Ureter (tissue), 1 donor: ENCODE measurements at regions not wholly inside any gene's neighbourhood (a gene's known extent, or its start where the extent isn't known, plus 50 kb on each side); places are given as distances from the start of the nearest gene placed in this dataset.

Source experiments
- DNase-seq: peaks from one replicate; pipeline ENCODE4 v3.0.0-alpha.2; 2020; ENCODE audit warnings: low spot score
- donor health status: DM: yes; HTN: yes; CAD: no.

GRCh38 chr2:7930800-7931635 lies 750.8 kb upstream of the ID2 start:
- no peak for DNase-seq

DNA sequence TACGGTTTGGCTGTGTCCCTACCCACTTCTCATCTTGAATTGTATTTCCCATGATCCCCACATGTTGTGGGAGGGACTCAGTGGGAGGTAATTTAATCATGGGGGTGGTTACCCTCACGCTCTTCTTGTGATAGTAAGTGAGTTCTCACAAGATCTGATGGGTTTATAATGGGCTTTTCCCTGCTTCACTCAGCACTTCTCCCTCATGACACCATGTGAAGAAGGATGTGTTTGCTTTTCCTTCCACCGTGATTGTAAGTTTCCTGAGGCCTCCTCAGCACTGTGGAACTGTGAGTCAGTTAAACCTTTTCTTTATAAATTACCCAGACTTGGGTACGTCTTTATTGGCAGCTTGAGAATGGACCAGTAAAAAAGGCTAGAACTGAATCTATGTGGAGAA lies 750.0 kb upstream of the ID2 start:
- DNase-seq, result no peak

- no peak for DNase-seq
Observed at GRCh38 chr2:7933672-7934071, 748.2 kb upstream of the ID2 start.

DNA sequence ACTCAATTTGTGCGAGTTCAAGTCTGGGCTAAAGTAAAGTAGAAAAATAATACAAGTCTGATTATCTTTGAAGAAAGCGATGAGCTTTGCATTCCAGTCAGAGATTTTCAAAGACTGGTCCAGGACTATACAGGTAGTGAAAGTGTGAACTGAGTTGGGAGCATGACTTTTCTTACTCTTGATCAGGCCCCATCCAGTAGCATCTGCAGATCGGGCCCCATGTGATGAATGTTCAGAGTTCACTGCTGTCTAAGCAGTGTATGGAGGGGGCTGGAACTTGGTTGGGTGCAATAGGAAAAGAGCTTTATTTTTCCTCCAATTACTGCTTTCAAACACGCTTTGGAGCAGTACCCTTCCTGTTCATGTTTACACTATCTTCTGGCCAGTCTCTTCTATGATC lies 747.4 kb upstream of the ID2 start:
- no peak for DNase-seq

- no peak for DNase-seq
Observed at GRCh38 chr2:7937082-7937481, 744.8 kb upstream of the ID2 start.

DNA sequence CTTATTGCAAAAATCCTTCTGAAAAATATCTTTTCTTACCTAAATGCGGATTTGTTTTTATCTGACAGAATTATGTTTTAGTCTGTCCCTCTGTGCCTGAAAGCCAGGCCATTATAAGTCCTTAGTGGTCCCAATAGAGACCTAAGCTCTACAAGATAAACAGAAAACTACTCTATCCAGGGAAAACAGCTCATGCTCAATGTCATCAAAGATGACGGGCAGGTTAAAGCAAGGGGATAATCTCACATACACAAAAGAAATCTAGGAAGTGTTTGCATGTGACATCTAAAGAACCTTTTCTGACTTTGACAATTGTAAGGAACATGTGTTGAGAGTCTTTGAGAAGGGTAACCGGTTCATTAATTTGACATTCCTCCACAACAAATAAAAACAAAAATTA lies 741.1 kb upstream of the ID2 start:
- no peak for DNase-seq

DNA sequence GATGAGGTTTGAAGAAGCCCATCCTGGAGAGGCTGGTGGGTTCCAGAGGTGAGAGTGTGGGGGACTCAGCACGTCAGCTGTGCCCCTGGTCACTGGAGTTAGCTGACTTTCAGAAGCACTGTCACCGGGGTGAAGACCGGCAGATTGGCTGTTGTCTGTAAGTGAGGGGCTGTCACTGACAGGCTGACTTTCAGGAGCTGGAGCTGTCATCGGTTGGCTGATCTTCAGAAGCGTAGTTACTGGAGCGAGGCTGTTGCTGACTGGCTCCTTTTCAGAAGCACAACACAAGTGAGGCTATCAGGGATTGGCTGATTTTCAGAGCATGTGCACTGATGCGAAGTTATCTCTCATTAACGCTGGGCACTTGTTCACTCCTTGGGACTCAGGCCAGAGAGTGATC lies 738.4 kb upstream of the ID2 start:
- no peak for DNase-seq

- no peak for DNase-seq
Observed at GRCh38 chr2:7945026-7945425, 736.8 kb upstream of the ID2 start.

DNA sequence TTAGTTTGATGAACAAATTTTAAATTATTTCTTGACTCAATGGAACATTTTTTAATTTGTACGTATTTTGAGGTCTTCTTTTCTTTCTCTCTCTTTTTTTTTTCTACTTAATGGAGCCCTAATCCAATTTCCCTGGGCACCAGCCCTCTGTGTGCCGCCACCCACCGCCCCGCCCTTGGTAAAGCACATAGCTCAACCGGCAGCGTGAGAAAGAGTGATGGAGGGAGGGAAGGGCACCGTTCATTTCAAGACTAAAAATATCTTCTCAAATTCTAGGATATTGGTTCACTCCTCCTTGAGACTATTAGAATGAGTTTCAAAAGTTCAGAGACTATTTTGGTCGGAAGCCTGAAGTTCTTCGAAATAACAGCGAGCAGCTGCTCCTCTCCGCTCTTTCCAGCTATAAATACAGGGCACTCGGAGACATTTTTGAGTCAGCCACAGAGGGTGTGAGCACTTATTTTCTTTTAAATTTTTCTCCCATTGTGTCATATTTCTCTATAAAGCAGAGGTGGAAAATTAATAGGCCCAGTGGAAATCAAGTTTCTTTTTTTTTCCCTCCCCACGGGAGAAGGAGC lies 731.7 kb upstream of the ID2 start:
- no peak for DNase-seq

DNA sequence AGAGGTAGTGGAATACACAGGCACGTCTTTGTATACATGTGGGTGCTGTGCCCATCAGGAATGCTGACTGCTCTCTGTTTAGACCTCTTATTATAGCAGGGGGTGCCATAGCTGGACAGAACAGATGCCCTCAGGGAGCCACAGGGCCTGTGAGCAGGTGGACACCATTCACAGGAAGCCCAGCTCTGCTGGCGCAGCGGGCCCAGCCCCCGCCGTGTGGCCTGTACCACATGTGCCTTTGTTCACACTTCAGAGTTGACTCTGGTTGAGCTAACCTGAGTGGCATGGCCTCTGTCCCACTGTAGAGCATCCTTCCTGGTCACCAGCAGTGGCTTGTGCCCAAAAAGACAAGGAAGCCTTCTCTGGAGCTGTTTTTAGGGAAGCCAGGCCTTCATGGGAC lies 730.9 kb upstream of the ID2 start:
- DNase-seq, result no peak

DNA sequence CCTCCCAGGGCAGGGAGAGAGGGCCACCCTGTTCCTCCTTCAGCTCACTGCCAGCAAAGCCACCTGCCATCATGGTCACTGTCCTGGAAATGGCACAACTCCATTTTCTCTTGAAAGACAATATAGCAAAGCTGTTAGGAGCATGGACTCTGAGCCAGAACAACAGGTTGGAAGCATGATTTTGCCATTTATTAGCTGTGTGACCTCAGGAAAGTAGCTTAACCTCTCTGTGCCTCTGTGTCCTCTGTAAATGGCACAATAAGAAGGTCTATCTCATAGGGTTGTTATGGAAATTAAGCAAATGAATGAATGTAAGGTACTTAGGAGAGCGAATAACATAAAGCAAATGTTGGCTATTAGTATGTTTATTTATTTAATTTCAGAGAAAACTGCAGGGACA lies 730.4 kb upstream of the ID2 start:
- no peak for DNase-seq

DNA sequence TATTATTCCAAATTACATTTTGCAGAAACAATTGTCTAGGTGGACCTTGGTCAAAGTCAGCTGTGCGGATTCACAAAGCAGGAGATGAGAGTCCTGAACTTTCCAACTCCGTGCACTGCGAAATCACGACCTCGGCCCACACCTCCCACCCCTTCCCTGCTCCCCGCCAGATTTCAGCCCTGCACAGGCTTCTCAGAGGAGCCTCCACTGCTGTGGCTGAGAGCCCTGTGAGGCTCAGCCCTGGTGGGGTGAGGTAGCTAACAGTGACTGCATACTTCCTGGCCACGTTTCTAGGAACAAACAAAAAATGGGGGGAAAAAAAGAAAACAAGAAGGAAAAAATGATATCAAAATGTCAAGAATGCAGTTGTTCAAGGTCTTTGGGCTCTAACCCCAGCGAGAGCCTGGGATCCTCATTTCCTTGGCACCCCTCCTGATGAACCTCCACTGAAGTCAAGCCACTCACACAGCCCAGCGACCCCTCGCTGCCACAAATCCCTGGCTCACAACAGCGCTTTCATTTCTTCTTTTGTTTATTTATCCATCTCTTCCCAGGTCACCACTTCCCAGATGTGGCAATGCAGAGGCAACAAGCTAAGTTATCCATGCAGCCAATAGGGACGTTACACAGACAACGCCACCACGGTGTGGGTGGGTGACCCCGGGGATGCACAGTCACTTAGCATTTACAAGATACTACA lies 729.7 kb upstream of the ID2 start:
- DNase-seq, result no peak

GRCh38 chr2:7953195-7953594 lies 728.7 kb upstream of the ID2 start:
- no peak for DNase-seq

DNA sequence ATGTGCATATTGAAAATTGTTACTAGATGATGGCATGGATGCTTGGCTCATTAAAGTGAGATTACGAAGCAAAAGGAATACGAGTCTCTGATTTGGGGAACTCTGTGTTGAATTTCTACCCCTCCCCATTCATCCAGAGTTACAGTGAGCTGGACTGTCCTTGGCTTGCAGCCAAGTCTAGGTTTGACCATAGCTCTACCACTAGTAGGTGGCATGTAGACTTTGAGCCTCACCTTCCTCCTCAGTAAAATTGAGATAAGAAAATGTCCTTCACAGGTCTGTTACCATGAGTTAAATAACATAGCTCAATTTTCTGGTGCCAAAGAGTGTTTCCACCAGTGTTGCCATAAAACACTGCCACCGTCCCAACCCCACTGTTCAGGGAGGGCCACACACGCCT lies 727.6 kb upstream of the ID2 start:
- no peak for DNase-seq

GRCh38 chr2:7956126-7956689 lies 725.6 kb upstream of the ID2 start:
- DNase-seq, result no peak

DNA sequence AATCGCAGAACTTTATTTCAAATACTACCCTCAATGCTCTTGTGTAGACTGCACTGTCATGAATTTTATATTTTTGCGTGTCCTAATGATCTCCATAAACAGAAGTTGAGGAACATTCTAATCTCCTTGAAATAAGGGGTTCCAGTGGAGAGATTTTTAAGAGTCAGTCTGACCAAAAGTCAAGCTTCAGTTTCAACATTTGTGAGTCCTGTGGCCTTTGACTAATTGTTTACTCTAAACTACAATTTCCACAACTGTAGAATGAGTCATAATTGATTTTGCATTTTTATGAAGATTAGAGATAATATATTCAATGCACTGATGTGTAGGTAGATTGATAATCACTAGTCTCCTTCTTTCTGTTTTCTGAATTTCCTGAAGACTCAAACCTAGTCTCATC lies 720.3 kb upstream of the ID2 start:
- no peak for DNase-seq

DNA sequence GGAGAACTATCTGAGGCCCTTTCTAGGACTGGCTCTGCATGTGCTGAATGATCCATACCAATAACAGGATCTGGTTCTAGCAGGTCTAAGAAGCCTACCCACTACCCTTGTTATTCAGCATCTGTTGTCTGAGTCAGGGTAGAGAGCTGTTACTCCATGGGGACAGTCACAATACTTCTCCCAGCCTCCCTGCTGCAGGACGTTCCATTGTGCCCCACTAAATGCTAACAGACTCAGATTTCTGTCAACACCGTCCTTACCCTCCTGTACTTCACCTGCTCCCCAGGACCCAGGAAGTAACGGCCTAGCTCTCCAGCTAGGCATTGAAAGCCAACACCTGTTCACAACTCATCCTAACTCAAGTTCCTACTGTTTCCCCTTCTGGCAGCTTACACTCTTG lies 719.7 kb upstream of the ID2 start:
- no peak for DNase-seq

DNA sequence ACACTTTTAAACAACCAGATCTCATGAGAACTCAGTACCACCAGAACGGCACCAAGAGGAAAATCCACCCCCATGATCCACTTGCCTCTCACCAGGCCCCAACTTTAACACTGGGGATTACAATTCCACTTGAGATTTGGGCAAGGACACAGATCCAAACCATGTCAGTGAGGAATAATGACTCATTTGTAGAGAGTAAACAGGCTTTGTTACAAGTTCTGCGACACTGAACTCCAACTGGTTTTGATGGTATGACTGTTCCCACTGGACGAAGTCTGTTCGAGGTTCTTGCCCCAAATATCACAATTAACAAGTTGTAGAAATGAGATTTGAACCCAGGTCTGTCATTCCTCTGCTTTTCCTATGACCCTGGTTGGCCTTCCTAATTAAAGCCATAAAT lies 718.1 kb upstream of the ID2 start:
- DNase-seq, result no peak

GRCh38 chr2:7966032-7966431 lies 715.8 kb upstream of the ID2 start:
- DNase-seq, result no peak

- DNase-seq, result no peak
Observed at GRCh38 chr2:7967707-7968405, 714.0 kb upstream of the ID2 start.

GRCh38 chr2:7969756-7970515 lies 711.9 kb upstream of the ID2 start:
- DNase-seq, result no peak

DNA sequence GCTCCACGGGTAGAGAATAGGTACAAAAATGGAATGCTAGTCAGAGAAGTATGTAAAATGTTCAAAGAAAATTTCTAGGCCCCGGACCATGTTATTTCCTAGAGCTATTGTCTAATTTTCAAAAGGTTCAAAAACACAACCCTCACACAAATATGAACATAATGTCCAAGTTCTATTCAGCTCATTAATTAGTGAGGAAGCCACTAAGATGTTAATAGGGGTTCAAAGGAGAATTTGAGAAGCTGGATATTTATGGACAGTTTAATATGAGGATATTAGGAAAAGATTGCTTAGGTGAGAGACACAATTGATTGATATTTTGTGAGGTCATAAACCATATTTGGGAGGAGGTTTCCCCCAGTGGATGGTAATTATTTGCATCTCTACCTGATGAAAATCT lies 710.6 kb upstream of the ID2 start:
- DNase-seq, result no peak
